GM20000 (cell line): ENCODE measurements at regions not wholly inside any gene's neighbourhood (a gene's known extent, or its start where the extent isn't known, plus 50 kb on each side); places are given as distances from the start of the nearest gene placed in this dataset.

Source experiments
- DNase-seq: peaks from one replicate; pipeline ENCODE4 v3.0.0; 2012; ENCODE audit warnings: low spot score
- CTCF ChIP-seq: IDR thresholded peaks from 2 replicates; pipeline ENCODE4 v1.5.1; 2012; ENCODE audit warnings: mild to moderate bottlenecking, control low read depth; ENCODE audit errors: extremely low read depth, missing control alignments

- TF ChIP-seq CTCF, result no peak
- no peak for DNase-seq
Observed at GRCh38 chr7:138258197-138258559, 181.9 kb downstream of the AKR1D1 start.

GRCh38 chr7:138259675-138260074 lies 183.4 kb downstream of the AKR1D1 start:
- DNase-seq, result no peak
- no peak for TF ChIP-seq CTCF

- DNase-seq, result no peak
- no peak for TF ChIP-seq CTCF
Observed at GRCh38 chr7:138267934-138268333, 191.7 kb downstream of the AKR1D1 start.

- DNase-seq, result no peak
- TF ChIP-seq CTCF, result no peak
Observed at GRCh38 chr7:138276891-138277290, 183.2 kb upstream of the TRIM24 start.

GRCh38 chr7:138278601-138279000 lies 181.5 kb upstream of the TRIM24 start:
- TF ChIP-seq CTCF, result no peak
- DNase-seq, result no peak

GRCh38 chr7:138282997-138283396 lies 177.1 kb upstream of the TRIM24 start:
- TF ChIP-seq CTCF, result no peak
- no peak for DNase-seq

- no peak for DNase-seq
- TF ChIP-seq CTCF, result no peak
Observed at GRCh38 chr7:138285129-138285528, 174.9 kb upstream of the TRIM24 start.
